ENCODE measurements at regions not wholly inside any gene's neighbourhood (a gene's known extent, or its start where the extent isn't known, plus 50 kb on each side); places are given as distances from the start of the nearest gene placed in this dataset.

GRCh38 chr18:46321955-46322354 is 217.8 kb downstream of the HAUS1 start:
- no peak for DNase-seq (ENCODE audit: low spot score)

DNA sequence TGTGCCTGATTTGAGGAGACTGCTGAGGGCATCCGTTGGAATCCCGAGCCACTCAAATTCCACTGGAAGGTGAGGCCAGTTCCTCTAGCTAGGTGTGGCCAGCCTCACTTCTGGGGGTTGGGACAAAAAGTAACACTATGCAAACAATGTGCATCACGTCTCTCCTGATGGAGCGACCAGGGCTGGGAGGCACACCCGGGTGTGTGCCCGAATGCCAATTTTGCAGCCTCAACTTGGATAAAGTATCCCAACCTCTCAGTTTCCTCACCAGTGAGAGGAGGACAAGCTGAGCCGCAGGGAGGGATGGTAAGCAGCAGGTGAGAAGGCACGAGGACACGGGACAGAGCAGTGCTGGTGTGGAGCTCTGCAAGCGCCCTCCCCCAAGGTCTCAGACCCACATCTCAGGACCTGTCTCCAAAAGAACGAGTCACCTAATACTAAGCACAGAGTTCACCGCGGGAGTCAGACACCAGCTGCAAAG is 218.3 kb downstream of the HAUS1 start:
- DNase-seq (ENCODE audit: low spot score), result no peak

DNA sequence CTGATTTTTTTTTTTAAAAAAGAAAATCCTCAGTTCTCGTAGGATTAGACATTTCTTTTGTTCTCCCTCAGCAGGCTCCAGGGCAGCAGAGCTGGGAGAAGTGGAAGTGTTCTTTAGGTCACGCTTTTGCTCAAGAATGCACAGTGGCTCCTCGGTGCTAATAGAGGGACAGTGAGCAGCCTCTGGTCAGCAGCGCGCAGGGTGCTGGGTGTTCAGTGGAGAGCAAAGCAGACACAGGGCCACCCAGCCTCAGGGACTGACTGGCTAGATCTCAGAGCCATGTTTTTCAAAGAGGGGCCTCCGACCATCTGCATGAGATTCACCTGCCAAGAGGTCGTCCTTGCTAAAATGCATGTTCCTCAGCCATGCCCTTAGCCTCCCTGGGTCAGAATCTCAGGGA is 218.8 kb downstream of the HAUS1 start:
- DNase-seq (ENCODE audit: low spot score), result no peak

- peak; percentile 90 for DNase-seq (ENCODE audit: low spot score)
These were observed 220.1 kb downstream of the HAUS1 start for GRCh38 chr18:46324087-46324955.

GRCh38 chr18:46325895-46326294 is 221.7 kb downstream of the HAUS1 start:
- no peak for DNase-seq (ENCODE audit: low spot score)

GRCh38 chr18:46329736-46330246 is 225.6 kb downstream of the HAUS1 start:
- DNase-seq (ENCODE audit: low spot score), result no peak

DNA sequence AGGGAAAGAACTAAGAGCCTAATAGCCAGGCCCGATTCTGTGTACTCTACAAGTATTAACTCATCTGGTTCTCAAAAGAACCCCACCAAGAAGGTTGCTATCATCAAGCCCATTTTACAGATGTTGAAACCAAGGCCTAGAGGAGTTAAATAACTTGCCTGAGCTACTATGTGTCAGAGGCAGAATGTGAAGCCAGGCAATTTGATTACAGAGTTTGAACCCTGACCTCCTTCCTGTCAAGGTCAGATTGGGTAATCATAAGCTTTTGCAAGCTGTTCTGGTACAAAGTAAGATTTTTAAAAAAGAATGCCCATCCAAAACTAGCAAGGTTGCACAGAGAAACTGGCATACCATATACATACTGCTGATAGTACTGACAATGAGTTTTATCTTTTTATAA is 227.1 kb downstream of the HAUS1 start:
- DNase-seq (ENCODE audit: low spot score), result no peak

DNA sequence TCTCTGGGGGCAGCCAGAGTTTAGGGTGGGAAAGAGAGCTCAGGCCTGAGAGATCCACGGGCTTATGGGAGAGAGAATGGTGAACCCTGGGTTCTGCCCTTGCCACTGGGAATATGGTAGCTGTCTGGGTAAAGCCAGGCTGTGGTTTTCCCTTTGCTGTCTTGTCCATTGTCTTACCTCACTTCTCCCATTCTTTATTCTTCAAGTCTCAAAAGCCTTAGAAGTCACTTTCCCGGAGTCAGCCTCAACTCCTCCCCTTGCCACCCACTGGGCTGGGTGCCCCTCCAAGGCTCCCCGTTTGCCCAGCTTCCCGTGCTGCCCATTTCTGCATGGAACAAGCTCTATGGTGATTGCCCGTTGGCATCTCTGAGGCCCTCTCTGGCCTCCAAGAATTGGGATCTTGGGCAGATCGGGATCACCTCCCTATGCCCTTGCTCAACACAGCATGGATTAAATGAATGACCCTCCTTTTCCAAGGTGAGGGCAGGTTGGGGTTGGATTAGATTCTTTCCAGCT is 228.2 kb downstream of the HAUS1 start:
- DNase-seq (ENCODE audit: low spot score), result no peak

DNA sequence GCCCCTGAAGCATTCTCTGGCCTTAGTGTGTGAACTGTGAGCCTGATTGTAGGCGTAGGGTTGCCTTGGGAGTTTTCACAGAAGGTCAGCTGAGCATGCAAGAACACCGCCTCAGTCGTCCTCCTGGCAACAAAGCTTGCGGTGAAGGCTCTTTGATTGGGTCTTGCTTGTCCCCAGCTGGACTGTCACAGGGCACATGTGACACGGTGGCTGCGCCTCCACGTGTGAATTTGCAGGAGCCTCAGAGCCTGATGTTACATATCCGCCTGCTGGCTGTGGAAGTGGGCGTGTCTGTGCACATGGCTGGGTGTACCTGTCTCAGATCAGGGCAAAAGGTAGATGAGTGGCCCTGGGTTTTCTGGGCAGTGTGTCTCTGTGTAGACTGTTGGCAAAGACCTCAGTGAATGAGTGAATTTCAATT is 228.7 kb downstream of the HAUS1 start:
- no peak for DNase-seq (ENCODE audit: low spot score)

DNA sequence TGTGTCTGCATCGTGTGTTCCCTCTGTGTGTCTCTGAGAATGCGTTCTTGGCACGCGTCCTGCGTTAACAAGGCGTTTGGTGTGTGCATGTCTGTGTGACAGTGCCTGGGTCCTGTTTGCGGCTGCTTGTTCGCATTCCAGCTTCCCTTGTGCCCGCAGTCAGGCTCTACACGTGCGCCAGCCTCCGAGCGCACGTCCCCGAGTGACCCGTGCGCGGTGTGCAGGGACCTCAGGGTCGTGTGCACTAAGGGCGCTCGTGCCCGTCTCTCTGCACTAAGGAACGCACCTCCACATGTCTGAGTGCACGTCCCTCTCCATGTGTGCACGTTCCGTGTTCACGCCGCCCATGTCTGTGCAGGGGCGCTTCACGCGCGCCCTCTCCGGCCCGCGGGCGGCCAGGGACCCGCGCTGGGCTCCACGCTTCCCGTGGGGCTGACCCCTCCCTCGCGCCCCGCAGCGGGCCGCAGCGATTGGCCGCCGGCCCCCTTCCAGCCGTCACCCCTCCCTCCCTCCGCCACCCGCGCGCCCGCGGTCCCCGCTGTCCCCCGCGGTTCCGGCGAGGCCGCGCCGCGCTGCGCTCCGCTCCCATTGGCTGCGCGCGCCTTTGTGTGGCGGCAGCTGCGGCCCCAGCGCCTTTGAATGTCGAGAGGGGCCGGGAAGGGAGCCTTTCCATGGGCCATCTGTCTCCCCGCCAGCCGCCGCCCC is 229.4 kb downstream of the HAUS1 start:
- DNase-seq (ENCODE audit: low spot score), result no peak

DNA sequence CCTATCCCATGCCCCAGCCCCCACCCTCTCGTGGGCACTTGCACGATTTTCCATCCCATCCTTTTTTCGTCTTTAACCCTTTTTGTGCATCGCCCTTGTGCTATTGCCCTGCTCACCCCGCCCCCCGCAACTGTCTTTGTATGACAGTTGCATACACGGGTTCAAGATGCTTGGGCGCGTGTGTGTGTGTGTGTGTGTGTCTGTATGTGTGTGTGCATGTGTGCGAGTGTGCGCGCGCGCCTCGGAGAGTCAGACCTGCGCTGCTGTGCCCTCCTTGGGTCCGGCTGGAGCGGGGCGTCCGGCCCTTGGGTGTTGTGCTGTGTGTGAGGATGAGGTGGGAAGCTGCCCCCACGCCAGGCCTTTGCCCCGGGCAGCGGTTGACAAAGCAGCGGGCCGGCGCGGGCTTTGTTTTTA is 230.7 kb downstream of the HAUS1 start:
- peak; percentile 27 for DNase-seq (ENCODE audit: low spot score)

- peak; percentile 21 for DNase-seq (ENCODE audit: low spot score)
These were observed 231.4 kb downstream of the HAUS1 start for GRCh38 chr18:46335534-46336101.

GRCh38 chr18:46336278-46337111 is 232.3 kb downstream of the HAUS1 start:
- DNase-seq (ENCODE audit: low spot score), result no peak

GRCh38 chr18:46337271-46337670 is 233.1 kb downstream of the HAUS1 start:
- no peak for DNase-seq (ENCODE audit: low spot score)

DNA sequence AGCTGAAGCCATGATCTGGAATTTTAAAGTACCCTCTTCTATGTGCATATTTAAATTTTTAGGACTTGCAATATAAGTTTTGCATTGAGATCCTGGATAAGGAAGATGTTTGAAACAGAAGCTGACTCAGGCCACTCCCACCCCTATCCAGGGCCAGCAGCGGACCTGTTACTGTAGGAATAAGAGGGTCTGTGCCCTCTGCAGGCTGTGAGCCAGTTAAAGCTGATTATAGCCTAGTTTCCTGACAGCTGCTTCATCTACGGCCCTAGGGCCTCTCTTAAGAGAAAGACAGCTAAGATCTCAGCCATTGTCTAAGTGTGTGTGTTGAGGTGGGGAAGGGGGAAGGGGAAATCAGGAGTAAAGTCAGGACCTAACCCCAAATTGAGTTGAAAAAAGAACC is 234.0 kb downstream of the HAUS1 start:
- no peak for DNase-seq (ENCODE audit: low spot score)

- no peak for DNase-seq (ENCODE audit: low spot score)
These were observed 234.6 kb downstream of the HAUS1 start for GRCh38 chr18:46338766-46339165.

DNA sequence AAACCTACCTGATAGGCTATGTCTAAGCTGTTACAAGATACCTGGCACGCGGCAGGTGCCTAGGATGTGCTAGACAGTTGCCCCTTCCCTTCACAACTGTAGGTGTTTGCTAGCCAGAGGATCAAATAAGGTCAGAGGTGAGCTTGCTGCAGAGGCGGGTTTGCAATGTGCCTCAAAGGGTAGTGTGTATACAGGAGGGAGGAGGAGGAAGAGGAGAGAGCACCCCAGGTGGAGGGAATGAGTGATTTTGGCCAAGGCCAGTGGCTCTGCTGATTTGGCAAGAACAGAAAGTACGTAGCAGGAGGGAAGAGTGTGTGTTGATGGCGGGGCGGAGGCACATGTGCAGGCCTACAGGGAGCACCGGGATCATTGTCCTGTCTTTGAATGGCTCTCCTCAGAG is 236.5 kb downstream of the HAUS1 start:
- no peak for DNase-seq (ENCODE audit: low spot score)

DNA sequence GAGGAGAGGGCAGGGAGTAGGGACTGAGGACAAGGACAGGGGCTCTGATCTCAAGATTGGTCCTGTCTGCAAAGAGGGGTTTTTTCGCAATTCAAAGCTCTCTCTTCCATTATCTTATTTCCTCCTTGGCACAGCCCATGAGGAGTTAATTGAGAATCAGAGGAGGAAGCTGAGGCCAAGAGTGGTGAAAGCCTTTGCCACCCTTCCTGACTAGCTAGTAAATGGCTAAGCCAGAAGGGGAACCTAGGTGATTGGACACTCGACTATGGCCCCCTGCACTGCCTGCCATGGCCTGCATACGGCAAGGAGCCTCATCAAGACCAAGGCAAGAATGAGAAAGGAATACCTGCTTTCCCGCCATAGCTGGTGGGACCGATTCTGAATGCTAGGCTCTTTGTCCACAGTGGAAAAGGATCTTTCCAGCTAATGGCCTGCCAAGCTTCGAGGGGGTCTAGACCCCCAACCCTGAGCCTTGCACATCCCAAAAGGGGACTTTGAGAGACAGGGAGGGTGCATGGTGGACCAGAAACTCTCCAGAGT is 237.9 kb downstream of the HAUS1 start:
- DNase-seq (ENCODE audit: low spot score), result no peak

DNA sequence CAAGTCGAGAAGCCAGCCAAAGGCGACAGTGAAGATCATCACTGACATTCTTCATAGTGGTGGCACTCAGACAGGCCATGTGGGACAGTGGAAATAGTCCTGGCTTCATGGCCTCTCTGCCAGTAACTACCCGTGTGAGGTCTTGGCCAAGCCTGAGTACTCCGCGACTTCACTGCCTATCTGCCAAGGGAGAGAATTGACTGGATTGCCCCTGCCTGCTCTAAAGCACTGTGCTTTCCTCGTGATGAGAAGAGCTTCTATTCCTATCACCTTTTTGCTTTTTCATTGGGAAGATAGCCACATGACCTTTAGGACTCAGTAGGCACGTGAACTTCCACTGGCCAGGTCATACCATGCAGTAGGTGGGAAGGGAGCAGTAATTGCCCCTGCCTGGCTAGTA is 239.3 kb downstream of the HAUS1 start:
- no peak for DNase-seq (ENCODE audit: low spot score)

- no peak for DNase-seq (ENCODE audit: low spot score)
These were observed 239.8 kb downstream of the HAUS1 start for GRCh38 chr18:46343931-46344372.
